ENCODE measurements at regions not wholly inside any gene's neighbourhood (a gene's known extent, or its start where the extent isn't known, plus 50 kb on each side); places are given as distances from the start of the nearest gene placed in this dataset.

DNA sequence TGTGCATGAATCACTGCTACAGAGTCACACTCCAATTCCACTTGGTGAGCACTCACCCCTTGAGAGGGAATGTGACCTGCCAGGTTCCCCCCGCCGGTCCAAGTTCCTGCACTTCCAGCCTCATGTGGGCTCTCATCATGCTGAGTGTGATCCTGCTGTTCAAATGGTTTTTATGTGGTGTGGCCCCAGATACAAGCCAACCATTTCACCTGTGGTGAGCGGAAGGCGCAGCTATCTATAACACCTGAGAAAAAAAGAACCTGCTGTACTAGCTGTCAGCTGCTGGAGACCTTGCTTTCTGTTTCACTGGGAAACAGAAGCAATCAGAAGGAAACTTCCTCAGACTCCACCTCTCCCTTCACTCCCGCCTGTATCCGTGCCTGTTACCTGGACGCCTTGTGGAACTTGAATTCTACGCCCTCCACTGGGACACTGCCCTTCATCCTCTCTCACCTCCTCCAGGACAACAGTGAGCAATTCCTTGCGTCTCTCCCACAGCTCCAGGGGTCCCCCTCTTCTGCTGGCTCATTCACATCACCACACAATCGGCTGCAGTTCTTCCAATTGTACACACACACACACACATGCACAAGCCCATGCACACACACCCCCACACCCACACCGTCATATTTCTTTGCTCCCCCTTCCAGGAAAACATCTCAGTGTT, 64.4 kb upstream of the RPL11 start:
- Histone ChIP-seq H3K27ac (ENCODE audit: low read depth, low read length) (no peak overlapping the region), H3K4me1 (ENCODE audit: control insufficient read depth in 3 of 3, insufficient read depth in 3 of 3, low read length in 3 of 3) (no peaks in the 10 kb centered on the region), H3K27me3 (ENCODE audit: control insufficient read depth in 3 of 3, insufficient read depth in 3 of 3, low read length in 3 of 3) (peaks cover 0 to 2% (median 0%) of the 10 kb centered on the region in 3 donors), H3K9ac (ENCODE audit: low read depth in 1 of 3, low read length in 3 of 3) (no peak overlapping the region), H3K4me3 (ENCODE audit: low read length in 3 of 3) (no peak overlapping the region), H3K36me3 (ENCODE audit: control insufficient read depth in 3 of 3, insufficient read depth in 3 of 3, low read length in 3 of 3) (no peaks in the 10 kb centered on the region), H3K9me3 (ENCODE audit: control insufficient read depth in 3 of 3, low read length in 3 of 3) (no peaks in the 10 kb centered on the region)

DNA sequence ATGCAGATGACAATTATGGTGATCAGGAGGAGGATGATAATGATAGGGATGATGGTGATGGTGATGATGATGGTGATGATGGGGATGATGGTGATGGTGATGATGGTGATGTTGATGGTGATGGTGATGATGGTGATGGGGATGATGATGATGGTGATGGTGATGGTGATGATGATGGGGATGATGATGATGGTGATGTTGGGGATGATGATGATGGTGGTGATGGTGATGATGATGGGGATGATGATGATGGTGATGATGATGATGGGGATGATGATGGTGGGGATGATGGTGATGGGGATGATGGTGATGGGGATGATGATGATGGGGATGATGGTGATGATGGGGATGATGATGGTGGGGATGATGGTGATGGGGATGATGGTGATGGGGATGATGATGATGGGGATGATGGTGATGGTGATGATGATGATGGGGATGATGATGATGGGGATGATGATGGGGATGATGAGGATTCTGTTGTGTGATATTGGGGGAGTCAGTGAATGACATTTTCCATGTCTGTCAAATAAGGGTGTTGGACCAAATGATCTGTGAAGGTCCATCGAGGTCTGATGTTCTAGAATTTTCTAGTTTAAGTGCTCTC, 65.6 kb upstream of the RPL11 start:
- Histone ChIP-seq H3K4me3 (ENCODE audit: low read length in 3 of 3) (no peak overlapping the region), H3K9me3 (ENCODE audit: control insufficient read depth in 3 of 3, low read length in 3 of 3) (no peaks in the 10 kb centered on the region), H3K36me3 (ENCODE audit: control insufficient read depth in 3 of 3, insufficient read depth in 3 of 3, low read length in 3 of 3) (no peaks in the 10 kb centered on the region), H3K9ac (ENCODE audit: low read depth in 1 of 3, low read length in 3 of 3) (no peak overlapping the region), H3K27me3 (ENCODE audit: control insufficient read depth in 3 of 3, insufficient read depth in 3 of 3, low read length in 3 of 3) (peaks cover 0 to 2% (median 0%) of the 10 kb centered on the region in 3 donors), H3K27ac (ENCODE audit: low read depth, low read length) (no peak overlapping the region), H3K4me1 (ENCODE audit: control insufficient read depth in 3 of 3, insufficient read depth in 3 of 3, low read length in 3 of 3) (no peaks in the 10 kb centered on the region)

DNA sequence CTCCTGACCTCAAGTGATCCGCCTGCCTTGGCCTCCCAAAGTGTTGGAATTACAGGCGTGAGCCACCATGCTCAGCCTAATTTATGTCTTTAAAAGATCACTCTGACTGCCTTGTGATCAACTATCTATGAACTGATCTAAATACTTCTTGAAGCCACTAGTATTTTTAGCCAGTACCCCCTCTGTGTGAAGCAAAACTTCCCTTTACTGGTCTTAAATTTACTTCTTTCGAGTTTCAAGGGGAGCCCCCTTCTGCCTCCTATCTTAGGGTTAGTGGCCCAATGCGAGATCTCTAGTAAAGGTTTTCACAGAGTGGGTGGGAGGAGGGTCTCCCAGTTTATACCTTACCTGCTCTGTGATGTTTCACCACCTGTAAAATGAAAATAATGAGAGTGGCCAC, 66.1 kb upstream of the RPL11 start:
- no peaks in the 10 kb centered on the region for H3K9me3 ChIP-seq (ENCODE audit: control insufficient read depth in 3 of 3, low read length in 3 of 3)
- H3K27me3 ChIP-seq (ENCODE audit: control insufficient read depth in 3 of 3, insufficient read depth in 3 of 3, low read length in 3 of 3): peaks cover 3 to 5% (median 5%) of the 10 kb centered on the region in 3 donors
- H3K4me3 ChIP-seq (ENCODE audit: low read length in 3 of 3): no peak overlapping the region
- no peaks in the 10 kb centered on the region for H3K36me3 ChIP-seq (ENCODE audit: control insufficient read depth in 3 of 3, insufficient read depth in 3 of 3, low read length in 3 of 3)
- no peak overlapping the region for H3K27ac ChIP-seq (ENCODE audit: low read depth, low read length)
- H3K4me1 ChIP-seq (ENCODE audit: control insufficient read depth in 3 of 3, insufficient read depth in 3 of 3, low read length in 3 of 3): no peaks in the 10 kb centered on the region
- H3K9ac ChIP-seq (ENCODE audit: low read depth in 1 of 3, low read length in 3 of 3): no peak overlapping the region

DNA sequence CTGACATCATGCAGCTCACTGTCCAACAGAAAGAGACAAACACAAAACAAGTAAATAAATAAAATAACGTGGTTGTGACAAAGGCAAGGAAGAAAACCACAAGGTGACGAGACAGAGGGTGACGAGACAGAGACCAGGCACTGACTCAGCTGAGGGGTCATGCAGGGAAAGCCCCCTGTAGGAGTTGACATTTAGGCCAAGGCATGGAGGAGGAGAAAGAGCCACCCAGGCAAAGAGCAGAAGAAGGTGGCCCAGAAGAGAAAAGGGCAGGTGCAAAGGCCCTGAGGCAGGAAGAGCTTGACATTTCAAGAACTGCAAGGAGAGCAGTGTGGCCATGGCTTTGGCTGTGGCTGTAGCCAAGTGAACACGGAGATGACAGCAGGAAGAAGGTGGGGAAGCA, 65.1 kb upstream of the ID3 start:
- Histone ChIP-seq H3K27ac (ENCODE audit: low read depth, low read length) (no peak overlapping the region), H3K27me3 (ENCODE audit: control insufficient read depth in 3 of 3, insufficient read depth in 3 of 3, low read length in 3 of 3) (peaks cover 6 to 13% (median 12%) of the 10 kb centered on the region in 3 donors), H3K4me3 (ENCODE audit: low read length in 3 of 3) (no peak overlapping the region), H3K36me3 (ENCODE audit: control insufficient read depth in 3 of 3, insufficient read depth in 3 of 3, low read length in 3 of 3) (no peaks in the 10 kb centered on the region), H3K9ac (ENCODE audit: low read depth in 1 of 3, low read length in 3 of 3) (no peak overlapping the region), H3K9me3 (ENCODE audit: control insufficient read depth in 3 of 3, low read length in 3 of 3) (no peaks in the 10 kb centered on the region), H3K4me1 (ENCODE audit: control insufficient read depth in 3 of 3, insufficient read depth in 3 of 3, low read length in 3 of 3) (peaks cover 3 to 5% (median 4%) of the 10 kb centered on the region in 3 donors)

DNA sequence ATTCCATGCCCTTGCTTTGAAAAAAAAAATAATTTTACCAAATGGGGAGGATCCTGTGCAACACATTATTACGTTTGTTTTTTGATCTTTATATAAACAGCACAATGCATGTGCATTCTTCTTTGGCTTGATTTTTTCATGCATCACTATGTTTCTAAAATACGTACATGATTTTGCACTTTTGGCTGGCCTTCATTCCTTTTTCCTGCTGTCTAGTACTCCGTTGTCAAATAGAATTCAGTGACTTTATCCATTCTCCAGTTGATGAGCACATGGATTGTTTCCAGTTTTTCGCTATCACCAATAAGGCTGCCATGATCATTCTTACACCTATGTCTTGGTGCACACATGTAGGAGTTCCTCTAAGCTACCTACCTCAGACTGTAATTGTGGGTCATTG, 63.0 kb upstream of the ID3 start:
- H3K4me1 ChIP-seq (ENCODE audit: control insufficient read depth in 3 of 3, insufficient read depth in 3 of 3, low read length in 3 of 3): peaks cover 4 to 9% (median 7%) of the 10 kb centered on the region in 3 donors

DNA sequence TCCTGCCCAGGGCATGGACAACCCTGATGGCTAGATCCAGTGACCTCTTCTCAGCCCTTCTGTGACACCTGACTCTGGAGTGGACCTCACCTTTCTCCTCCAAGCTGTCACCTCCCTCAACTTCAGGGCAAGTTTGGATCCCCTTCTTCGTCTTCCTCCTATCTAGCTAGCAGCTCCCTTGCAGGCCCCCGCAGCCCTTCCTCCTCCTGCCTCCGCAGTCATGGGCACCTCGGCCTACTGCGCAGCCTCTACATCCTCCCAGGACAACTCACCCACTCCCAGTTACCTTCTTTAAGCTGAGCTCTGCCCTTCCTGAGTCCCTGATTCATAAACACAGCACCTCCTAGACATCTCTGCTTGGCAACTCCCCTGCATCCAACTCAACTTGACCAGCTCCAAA, 61.3 kb upstream of the ID3 start:
- Histone ChIP-seq H3K4me3 (ENCODE audit: low read length in 3 of 3) (no peak overlapping the region), H3K9ac (ENCODE audit: low read depth in 1 of 3, low read length in 3 of 3) (no peak overlapping the region), H3K27me3 (ENCODE audit: control insufficient read depth in 3 of 3, insufficient read depth in 3 of 3, low read length in 3 of 3) (peaks cover 4 to 23% (median 18%) of the 10 kb centered on the region in 3 donors), H3K4me1 (ENCODE audit: control insufficient read depth in 3 of 3, insufficient read depth in 3 of 3, low read length in 3 of 3) (peaks cover 4 to 9% (median 7%) of the 10 kb centered on the region in 3 donors), H3K36me3 (ENCODE audit: control insufficient read depth in 3 of 3, insufficient read depth in 3 of 3, low read length in 3 of 3) (no peaks in the 10 kb centered on the region), H3K9me3 (ENCODE audit: control insufficient read depth in 3 of 3, low read length in 3 of 3) (no peaks in the 10 kb centered on the region), H3K27ac (ENCODE audit: low read depth, low read length) (no peak overlapping the region)

More for the DNA sequence above, 63.0 kb upstream of the ID3 start:
- Histone ChIP-seq H3K9ac (ENCODE audit: low read depth in 1 of 3, low read length in 3 of 3) (no peak overlapping the region), H3K27me3 (ENCODE audit: control insufficient read depth in 3 of 3, insufficient read depth in 3 of 3, low read length in 3 of 3) (peaks cover 4 to 23% (median 18%) of the 10 kb centered on the region in 3 donors), H3K27ac (ENCODE audit: low read depth, low read length) (no peak overlapping the region), H3K9me3 (ENCODE audit: control insufficient read depth in 3 of 3, low read length in 3 of 3) (no peaks in the 10 kb centered on the region), H3K4me3 (ENCODE audit: low read length in 3 of 3) (no peak overlapping the region), H3K36me3 (ENCODE audit: control insufficient read depth in 3 of 3, insufficient read depth in 3 of 3, low read length in 3 of 3) (no peaks in the 10 kb centered on the region)

DNA sequence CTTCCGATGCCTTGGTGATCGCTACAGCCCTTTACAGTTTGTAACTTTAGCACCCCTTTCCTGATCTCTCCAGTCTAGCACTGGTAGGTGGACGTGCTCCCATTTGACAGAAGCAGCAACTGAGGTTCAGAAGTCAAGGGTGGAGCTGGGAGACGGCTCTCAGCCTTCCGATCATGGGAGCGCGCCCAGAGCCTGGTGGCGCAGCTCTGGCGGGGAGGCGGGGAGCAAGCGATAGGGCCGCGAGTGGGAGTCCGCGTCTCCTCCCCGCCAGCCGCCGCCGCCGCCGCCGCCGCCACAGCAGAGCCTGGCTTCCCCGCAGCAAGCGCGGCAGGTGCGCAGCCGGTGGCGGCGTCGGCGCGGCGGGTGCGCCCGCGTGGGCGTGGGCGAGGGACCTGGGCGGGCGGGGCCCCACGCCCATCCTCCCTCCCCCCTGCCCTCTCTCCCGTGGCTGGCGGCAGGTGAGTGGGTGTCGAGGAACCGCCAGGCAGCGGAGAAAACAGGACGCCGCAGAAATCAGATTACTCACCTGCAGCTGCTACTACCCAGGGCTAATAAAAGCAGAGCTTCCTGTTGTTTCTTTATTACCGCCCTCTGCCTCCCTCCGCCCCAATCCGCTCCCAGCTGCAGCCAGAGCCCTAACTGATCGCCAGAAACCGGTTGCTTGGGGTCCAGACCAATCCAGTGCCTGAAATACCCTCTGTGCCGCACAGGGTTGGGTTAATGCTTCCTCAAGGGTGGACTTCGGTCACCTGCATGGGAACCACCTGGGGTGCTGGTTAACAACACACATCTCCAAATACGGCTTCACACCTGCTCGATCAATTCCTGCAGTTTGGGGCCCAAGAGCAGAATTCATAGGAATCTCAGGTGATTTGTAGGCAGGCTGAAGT, 60.2 kb upstream of the ID3 start:
- H3K27me3 ChIP-seq (ENCODE audit: control insufficient read depth in 3 of 3, insufficient read depth in 3 of 3, low read length in 3 of 3): peaks cover 4 to 23% (median 18%) of the 10 kb centered on the region in 3 donors
- no peaks in the 10 kb centered on the region for H3K9me3 ChIP-seq (ENCODE audit: control insufficient read depth in 3 of 3, low read length in 3 of 3)
- peak overlapping the region in 2 of 3 donors; percentile 51 to 52 for H3K4me3 ChIP-seq (ENCODE audit: low read length in 3 of 3)
- H3K9ac ChIP-seq (ENCODE audit: low read depth in 1 of 3, low read length in 3 of 3): peak overlapping the region in 1 of 3 donors; percentile 25
- no peak overlapping the region for H3K27ac ChIP-seq (ENCODE audit: low read depth, low read length)
- no peaks in the 10 kb centered on the region for H3K36me3 ChIP-seq (ENCODE audit: control insufficient read depth in 3 of 3, insufficient read depth in 3 of 3, low read length in 3 of 3)
- peaks cover 4 to 9% (median 7%) of the 10 kb centered on the region in 3 donors for H3K4me1 ChIP-seq (ENCODE audit: control insufficient read depth in 3 of 3, insufficient read depth in 3 of 3, low read length in 3 of 3)

DNA sequence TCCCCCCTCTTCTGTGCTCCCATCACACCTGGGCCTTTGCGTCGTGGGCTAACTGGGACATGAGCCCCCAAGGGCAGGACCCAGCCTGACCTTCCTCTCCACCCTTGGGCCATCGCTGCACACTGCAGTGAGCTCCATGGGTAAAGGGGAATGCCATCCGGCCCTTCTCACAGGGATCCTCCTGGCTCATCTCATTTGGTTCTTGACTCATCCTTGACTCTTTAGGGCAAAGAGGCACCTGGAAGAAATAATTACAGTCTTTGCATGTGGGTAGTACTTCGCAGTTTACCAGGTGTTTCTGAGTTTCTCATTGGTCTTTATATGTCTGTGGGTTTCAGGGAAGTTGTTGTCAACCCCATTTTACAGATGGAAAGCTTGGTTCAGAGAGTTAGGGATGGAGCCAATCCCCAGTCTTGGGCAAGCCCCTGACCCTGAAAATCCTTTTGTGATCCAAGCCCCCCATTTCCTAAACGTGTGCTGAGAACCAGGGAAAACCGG, 59.3 kb upstream of the ID3 start:
- Histone ChIP-seq H3K9ac (ENCODE audit: low read depth in 1 of 3, low read length in 3 of 3) (no peak overlapping the region), H3K4me1 (ENCODE audit: control insufficient read depth in 3 of 3, insufficient read depth in 3 of 3, low read length in 3 of 3) (peaks cover 4 to 9% (median 7%) of the 10 kb centered on the region in 3 donors), H3K9me3 (ENCODE audit: control insufficient read depth in 3 of 3, low read length in 3 of 3) (no peaks in the 10 kb centered on the region), H3K4me3 (ENCODE audit: low read length in 3 of 3) (no peak overlapping the region), H3K36me3 (ENCODE audit: control insufficient read depth in 3 of 3, insufficient read depth in 3 of 3, low read length in 3 of 3) (no peaks in the 10 kb centered on the region), H3K27me3 (ENCODE audit: control insufficient read depth in 3 of 3, insufficient read depth in 3 of 3, low read length in 3 of 3) (peaks cover 4 to 23% (median 18%) of the 10 kb centered on the region in 3 donors), H3K27ac (ENCODE audit: low read depth, low read length) (no peak overlapping the region)

DNA sequence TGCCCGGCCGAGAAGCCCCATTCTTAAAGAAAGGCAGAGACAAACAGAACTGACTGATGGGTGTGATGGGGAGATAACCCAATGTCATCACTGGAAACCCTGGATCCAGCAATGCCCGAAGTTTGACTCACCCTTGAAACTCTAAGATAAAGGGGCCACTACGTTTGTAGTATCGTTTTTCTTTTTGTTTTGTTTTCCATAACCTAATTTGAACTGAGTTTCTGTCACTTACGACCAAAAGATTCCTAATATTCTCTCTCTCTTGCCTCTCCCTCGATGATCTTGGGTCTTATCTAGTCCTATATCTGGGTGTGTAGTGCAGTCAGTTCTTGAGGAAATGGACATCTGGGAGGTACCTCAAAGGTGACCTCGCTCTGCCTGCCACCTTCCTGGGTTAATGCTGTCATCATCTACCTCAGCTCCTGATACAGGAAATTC, 57.8 kb upstream of the ID3 start:
- no peaks in the 10 kb centered on the region for H3K9me3 ChIP-seq (ENCODE audit: control insufficient read depth in 3 of 3, low read length in 3 of 3)
- H3K27me3 ChIP-seq (ENCODE audit: control insufficient read depth in 3 of 3, insufficient read depth in 3 of 3, low read length in 3 of 3): peaks cover 4 to 23% (median 18%) of the 10 kb centered on the region in 3 donors
- no peak overlapping the region for H3K27ac ChIP-seq (ENCODE audit: low read depth, low read length)
- H3K4me3 ChIP-seq (ENCODE audit: low read length in 3 of 3): no peak overlapping the region
- H3K36me3 ChIP-seq (ENCODE audit: control insufficient read depth in 3 of 3, insufficient read depth in 3 of 3, low read length in 3 of 3): no peaks in the 10 kb centered on the region
- H3K4me1 ChIP-seq (ENCODE audit: control insufficient read depth in 3 of 3, insufficient read depth in 3 of 3, low read length in 3 of 3): peaks cover 4 to 9% (median 7%) of the 10 kb centered on the region in 3 donors
- H3K9ac ChIP-seq (ENCODE audit: low read depth in 1 of 3, low read length in 3 of 3): no peak overlapping the region
